ENCODE measurements at regions not wholly inside any gene's neighbourhood (a gene's known extent, or its start where the extent isn't known, plus 50 kb on each side); places are given as distances from the start of the nearest gene placed in this dataset.

- Mint-ChIP-seq H3K4me3 (no peak overlapping the region), H3K36me3 (ENCODE audit: low read depth) (no peaks in the 10 kb centered on the region), H3K4me1 (peaks cover 7% of the 10 kb centered on the region), H3K27me3 (ENCODE audit: low read depth) (no peaks in the 10 kb centered on the region), H3K27ac (no peak overlapping the region), H3K9me3 (no peaks in the 10 kb centered on the region)
- TF ChIP-seq CTCF (IDR thresholded peaks at IDR 0.05; ENCODE audit: unreplicated experiment in 3 of 3) = no peak
Observed at GRCh38 chr2:136389809-136390208, 271.9 kb upstream of the CXCR4 start.

GRCh38 chr2:136386046-136386445 is 268.1 kb upstream of the CXCR4 start:
- Mint-ChIP-seq H3K27ac (no peak overlapping the region), H3K9me3 (no peaks in the 10 kb centered on the region), H3K36me3 (ENCODE audit: low read depth) (no peaks in the 10 kb centered on the region), H3K4me3 (no peak overlapping the region), H3K4me1 (peaks cover 13% of the 10 kb centered on the region), H3K27me3 (ENCODE audit: low read depth) (peaks cover 4% of the 10 kb centered on the region)
- no peak for TF ChIP-seq CTCF (IDR thresholded peaks at IDR 0.05; ENCODE audit: unreplicated experiment in 3 of 3)

GRCh38 chr2:136384531-136385303 is 266.8 kb upstream of the CXCR4 start:
- H3K4me1 Mint-ChIP-seq = peaks cover 13% of the 10 kb centered on the region
- no peak overlapping the region for H3K4me3 Mint-ChIP-seq
- peak; percentile 56 to 73 (median 67) for TF ChIP-seq CTCF (IDR thresholded peaks at IDR 0.05; ENCODE audit: unreplicated experiment in 3 of 3)
- no peaks in the 10 kb centered on the region for H3K36me3 Mint-ChIP-seq (ENCODE audit: low read depth)
- H3K27me3 Mint-ChIP-seq (ENCODE audit: low read depth) = peaks cover 4% of the 10 kb centered on the region
- H3K27ac Mint-ChIP-seq = no peak overlapping the region
- H3K9me3 Mint-ChIP-seq = no peaks in the 10 kb centered on the region

- Mint-ChIP-seq H3K27me3 (ENCODE audit: low read depth) (peaks cover 4% of the 10 kb centered on the region), H3K36me3 (ENCODE audit: low read depth) (no peaks in the 10 kb centered on the region), H3K9me3 (no peaks in the 10 kb centered on the region), H3K4me3 (no peak overlapping the region), H3K4me1 (peaks cover 13% of the 10 kb centered on the region), H3K27ac (no peak overlapping the region)
- no peak for TF ChIP-seq CTCF (IDR thresholded peaks at IDR 0.05; ENCODE audit: unreplicated experiment in 3 of 3)
Observed at GRCh38 chr2:136383167-136383566, 265.2 kb upstream of the CXCR4 start.

- H3K36me3 Mint-ChIP-seq (ENCODE audit: low read depth) = no peaks in the 10 kb centered on the region
- H3K4me1 Mint-ChIP-seq = peaks cover 22% of the 10 kb centered on the region
- H3K27ac Mint-ChIP-seq = no peak overlapping the region
- no peak for TF ChIP-seq CTCF (IDR thresholded peaks at IDR 0.05; ENCODE audit: unreplicated experiment in 3 of 3)
- peaks cover 4% of the 10 kb centered on the region for H3K27me3 Mint-ChIP-seq (ENCODE audit: low read depth)
- no peaks in the 10 kb centered on the region for H3K9me3 Mint-ChIP-seq
- H3K4me3 Mint-ChIP-seq = no peak overlapping the region
Observed at GRCh38 chr2:136381722-136382633, 264.0 kb upstream of the CXCR4 start.

Measured in nephron (organoid).